Left hindlimb (tissue), 1 donor: ENCODE measurements at regions not wholly inside any gene's neighbourhood (a gene's known extent, or its start where the extent isn't known, plus 50 kb on each side); places are given as distances from the start of the nearest gene placed in this dataset.

Source experiments
- DNase-seq: peaks from one replicate; pipeline ENCODE4 v3.0.0-alpha.2; 2018

DNA sequence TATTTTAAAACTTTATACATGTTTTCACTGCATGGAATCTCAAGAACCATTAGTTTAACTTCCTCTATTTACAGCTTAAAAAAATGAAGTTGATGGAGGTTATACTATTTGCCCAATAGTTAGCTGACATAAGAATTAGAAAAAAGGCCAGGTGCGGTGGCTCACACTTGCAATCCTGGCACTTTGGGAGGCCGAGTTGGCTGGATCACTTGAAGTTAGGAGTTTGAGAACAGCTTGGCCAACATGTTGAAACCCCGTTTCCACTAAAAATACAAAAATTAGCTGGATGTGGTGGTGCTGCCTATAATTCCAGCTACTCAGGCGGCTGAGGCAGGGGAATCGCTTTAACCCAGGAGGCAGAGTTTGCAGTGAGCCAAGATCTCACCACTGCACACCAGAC lies 125.1 kb upstream of the CDH19 start:
- DNase-seq, result no peak

DNA sequence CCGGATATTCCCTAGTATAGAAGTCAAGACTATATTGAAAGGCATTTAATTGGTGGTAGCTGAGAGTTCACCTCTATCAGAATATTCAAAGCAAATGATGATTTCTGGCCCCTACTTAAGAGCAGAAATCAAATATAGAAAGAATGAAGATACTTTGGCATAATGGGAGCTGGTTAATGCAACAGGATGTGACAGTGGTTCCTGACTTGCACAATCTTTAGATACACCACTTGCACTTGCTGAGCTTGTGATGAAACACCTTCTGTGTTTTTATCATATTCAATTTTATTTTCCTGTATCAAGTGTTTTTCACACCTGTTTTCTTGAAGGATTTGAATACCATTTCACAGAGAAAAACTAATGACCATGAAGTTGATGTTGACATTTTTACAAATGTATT lies 124.1 kb upstream of the CDH19 start:
- DNase-seq, result no peak

DNA sequence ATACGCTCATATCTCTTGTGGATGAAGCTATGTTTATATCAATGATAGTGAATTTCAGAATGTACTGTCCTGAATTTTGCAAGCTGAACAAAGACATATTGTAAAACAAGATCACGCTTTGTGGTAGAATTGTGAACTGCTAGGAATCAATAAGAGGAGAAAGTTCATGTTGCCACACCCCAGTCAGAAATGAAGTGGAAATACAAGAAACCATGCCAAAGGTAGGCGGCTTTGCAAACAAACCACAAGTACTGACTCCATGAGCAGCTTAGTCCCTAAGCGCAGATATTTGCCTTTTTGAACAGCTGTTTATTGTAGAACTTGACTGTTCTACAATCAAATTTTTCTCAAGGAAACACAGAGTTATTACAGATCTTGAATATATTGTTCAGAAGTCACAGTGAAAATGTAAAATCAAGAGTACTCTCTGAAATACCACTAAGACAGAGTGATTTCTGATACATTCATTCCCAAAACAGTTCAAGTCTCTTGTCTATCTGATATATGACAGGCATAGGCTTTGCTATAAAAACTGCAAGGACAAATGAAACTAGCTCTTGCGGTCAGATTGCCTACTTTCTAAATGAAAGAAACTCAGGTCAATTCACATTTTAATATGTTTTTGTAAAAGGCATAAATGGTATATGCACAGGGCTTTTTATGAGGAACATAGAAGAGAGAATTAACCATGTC lies 120.9 kb upstream of the CDH19 start:
- no peak for DNase-seq

DNA sequence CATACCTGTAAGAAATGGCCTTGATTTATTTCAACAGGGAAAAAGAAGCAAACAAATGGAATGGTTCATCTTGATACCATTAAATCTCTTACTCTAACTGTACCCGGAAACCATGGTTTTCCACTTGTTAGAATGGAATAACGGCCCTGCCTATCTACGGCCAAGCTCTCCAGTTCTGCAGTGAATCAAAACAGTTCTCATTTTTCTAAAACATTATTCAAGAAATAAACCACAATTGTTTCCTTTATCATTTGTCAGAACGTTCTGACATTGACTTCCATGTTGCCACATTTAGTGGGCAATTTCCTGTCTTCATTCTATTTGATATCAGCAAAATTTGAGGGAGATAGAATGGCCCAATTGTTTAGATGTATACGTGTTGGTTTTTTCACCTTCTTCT lies 118.8 kb upstream of the CDH19 start:
- DNase-seq, result no peak

DNA sequence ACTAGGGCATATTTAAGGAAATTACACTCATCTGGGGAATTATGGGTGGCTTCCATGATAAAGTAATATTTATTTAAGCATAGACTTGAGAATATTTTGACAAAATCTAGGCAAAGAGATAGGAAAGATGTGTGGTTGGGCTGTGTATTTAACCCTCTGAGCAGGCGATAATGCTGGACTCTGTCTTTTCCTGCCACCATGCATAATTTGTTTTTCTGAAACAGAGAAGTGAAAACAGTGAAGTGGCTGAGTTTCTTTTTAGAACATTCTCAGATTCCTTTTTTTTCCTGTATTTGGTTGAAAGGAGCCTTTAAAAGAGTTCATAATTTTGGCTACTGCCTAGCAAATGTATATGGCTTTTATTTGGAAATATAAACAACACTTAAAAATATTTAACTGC lies 104.8 kb upstream of the CDH19 start:
- DNase-seq, result no peak

DNA sequence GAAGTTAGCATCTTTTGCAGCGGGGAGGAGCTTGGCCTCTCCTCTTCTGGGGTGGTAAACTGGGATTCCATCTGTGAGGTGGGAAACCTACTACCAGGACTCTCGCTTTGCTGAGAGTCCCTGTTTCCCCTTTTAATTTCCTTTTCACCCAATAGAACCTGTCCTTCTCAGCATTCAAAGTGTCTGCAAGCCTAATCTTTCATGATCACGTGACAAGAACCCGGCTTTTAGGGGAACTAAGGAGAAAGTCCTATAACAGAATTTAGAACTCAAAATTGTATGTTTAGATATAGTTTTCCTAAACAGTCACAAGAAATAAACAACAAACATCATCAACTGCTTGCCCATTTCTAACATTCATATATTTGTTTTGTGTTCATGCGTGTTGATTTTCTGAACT lies 103.6 kb upstream of the CDH19 start:
- DNase-seq, result no peak

DNA sequence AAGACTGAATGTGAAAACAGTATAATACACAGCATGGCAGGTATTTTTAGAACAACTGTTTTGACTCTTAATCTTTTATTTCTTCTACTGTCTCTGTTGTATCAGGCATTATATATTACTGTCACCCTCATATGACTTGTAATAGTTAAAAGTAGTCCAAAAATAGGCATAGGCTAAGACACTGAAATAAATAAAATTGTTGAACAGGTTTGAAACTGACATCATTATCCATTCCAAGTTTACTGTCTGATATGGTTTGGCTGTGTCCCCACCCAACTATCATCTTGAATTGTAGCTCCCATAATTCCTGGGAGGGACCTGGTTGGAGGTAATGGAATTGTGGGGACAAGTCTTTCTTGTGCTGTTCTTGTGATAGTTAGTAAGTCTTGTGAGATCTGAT lies 91.4 kb upstream of the CDH19 start:
- DNase-seq, result no peak

DNA sequence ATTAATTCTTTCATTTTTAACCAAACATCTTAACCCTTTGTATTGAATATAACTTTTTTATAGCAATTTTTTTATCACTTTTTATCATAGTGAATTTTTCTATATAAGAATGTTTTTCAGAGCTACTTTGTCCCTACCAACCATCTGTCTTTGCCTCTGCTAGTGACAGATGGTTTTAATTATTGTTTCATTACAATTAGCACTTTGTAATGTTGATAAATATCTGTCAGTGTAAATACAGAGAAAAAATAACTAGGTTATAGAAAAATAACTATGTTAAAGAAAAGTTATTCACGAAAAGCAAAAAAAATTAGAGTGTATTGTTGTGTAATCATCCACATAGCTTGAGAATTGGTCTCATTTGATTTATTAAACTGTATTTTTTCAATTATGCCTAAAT lies 91.0 kb upstream of the CDH19 start:
- DNase-seq, result no peak

DNA sequence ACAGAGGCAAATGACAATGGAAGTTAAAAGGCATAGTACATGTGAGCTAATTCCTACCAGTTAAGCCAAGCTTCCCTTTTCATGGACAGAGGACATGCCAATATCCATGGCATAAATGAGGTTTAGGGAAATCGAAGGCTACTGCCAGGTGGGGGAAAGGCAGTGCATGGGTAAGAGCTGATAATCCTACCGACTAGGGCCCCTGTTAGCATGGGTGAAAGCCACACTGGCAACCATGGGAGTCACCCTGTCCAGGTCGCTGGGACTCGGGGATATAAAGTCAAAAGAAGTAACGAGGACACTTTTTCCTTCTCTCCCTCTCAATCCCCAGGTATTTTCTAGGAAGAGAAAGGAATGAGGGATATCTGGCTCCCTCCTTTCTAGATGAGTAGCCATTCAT lies 83.7 kb upstream of the CDH19 start:
- no peak for DNase-seq

DNA sequence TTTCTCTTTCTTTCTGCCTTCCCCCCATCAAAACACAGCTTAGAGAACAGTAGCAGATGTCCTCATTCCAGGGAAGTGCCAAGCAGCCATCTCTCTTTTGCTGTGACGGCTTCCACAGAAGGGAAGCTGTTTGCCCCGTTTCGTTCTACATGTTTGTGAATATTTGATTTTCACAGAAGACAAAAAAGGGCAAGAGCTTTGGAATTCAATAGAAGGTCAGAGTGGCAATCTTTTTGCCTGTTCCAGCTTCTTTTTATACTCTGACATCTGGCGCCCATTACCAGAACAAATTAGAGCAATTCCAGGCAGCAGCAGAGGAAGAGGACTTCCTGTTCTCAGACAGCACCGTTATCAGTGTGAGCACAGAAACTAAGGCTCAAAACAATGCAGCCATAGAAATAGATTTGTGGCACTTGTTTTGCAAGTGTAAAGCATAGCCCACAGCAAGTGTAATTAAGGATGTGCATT lies 79.0 kb upstream of the CDH19 start:
- DNase-seq, result no peak

DNA sequence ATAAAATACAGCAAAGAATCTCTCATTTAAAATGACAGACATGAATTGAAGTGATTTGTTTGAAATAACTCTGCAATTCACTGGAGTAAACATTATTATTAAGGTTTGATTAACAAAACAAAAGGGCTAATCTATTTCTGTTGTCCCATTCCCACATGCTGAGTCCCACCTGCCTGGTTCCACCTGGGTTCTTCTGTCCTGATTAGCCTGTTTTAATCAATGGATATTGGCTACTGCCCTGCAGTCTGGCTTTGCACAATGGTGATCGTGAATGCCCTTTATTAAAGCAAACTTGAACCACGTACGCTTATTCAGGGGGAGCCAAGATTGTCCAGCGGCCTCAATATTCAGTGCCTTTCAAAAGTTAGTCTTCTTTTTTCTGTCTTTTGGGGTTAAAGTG lies 72.8 kb upstream of the CDH19 start:
- no peak for DNase-seq

DNA sequence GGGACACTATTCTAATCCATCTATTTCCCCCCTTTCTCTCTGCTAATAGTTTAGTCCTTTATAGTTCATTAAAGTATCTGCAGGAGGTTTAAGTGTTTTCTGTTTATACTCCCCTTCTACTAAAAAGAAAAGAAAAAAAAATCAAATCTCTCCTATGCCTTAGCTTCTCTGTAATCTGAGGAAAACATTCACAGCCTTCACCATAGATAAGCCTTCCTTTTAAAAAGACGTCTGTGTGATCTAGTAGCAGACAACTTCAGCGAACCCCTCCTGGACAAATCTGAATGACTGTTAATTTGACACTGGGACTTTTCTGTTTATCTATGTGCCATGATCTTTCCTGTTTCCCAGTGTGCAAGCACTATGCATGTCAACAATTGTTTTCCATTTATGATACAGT lies 70.4 kb upstream of the CDH19 start:
- no peak for DNase-seq

DNA sequence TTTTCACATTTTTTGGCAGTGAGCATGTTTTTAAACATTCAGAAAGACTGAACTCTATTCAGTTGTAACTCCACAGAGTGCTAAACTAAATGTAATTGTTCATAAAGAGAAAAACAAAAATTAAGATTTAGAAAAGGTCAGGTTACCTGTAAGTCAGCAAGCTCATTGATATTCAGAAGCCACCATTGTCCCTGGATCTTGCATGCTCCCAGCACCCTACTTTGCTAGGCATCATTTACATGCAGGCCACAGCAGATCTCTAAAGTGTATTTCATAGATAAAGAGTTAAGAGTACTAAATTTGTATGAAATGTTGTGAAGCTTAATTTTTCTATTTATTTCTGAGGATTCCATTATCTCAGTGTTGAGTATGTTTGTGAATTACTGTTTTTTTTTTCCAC lies 64.8 kb upstream of the CDH19 start:
- DNase-seq, result no peak

DNA sequence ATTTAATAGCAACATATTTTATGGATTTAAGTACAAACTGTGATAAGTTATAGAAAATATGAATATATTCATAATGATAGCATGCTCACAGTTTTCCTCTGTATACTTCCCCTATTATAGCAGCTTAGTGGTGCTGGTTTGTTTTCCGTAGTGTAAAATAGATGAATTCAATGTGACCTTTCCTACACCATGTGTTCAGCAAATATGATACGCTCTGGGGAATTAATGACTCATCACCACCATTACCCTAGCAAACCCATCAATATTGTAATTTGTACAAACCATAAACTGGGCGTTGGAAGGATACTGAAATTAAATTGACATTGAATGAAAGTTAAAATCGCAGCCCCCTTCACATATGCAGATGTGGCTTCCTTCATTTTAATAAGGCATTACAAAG lies 58.7 kb upstream of the CDH19 start:
- no peak for DNase-seq

DNA sequence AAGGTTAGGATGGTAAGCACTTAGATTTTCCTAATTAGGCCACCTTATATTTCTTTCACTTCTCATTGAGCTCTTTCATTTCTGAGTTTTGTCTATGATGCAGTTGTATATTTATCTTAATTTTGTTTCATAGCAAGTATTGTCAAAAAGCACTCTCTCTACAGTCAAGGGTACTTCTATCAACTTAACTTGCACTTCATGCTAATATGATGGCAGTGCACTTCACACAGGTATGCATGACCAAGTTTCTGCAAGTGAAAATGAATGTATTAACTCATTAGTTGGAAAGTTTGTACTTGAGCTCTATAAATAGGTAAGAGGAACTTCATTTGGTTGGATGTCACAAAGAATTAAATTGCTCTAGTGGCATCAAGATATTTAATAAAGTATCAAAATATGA lies 51.5 kb upstream of the CDH19 start:
- DNase-seq, result no peak
